ENCODE measurements at regions not wholly inside any gene's neighbourhood (a gene's known extent, or its start where the extent isn't known, plus 50 kb on each side); places are given as distances from the start of the nearest gene placed in this dataset.
"Not testable (repeated sequence)": the region's sequence is repeated elsewhere in the genome, so short reads cannot be mapped to it uniquely, and the experiment has no call there.

DNA sequence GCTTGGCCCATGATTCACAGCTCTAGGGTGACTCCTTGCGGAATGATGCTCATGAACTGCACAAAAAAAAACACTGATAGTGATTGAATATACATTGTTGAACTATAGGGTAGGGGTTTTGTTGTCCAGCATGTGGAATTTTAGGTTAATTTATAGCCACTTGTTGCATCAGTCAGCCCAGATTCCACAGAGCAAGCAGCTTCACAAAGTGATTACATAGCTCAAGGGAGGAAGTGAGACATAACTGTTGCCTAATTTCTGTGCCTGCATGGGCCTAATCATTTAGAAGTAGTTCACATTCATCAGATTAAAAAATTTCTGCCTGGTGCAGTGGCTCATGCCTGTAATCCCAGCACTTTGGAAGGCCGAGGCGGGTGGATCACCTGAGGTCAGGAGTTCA is 142.2 kb upstream of the ZNF722 start:
- H3K4me2 ChIP-seq (replicated peaks; ENCODE audit: extremely low read depth, low read length, poor library complexity, severe bottlenecking); intact Hi-C loops (cut with micrococcal nuclease); H3K27me3 Mint-ChIP-seq (ENCODE audit: low read depth in 3 of 3); H3K27ac Mint-ChIP-seq; H3K27me3 ChIP-seq (ENCODE audit: control insufficient read depth in 2 of 2, insufficient read depth in 2 of 2, low read length in 2 of 2); H3K4me1 ChIP-seq (ENCODE audit: control insufficient read depth in 1 of 2, insufficient read depth in 2 of 2, low read length in 2 of 2); H4K20me1 ChIP-seq (ENCODE audit: insufficient read depth, low read length); H3K79me2 ChIP-seq (ENCODE audit: insufficient read depth, low read length); H3K27ac ChIP-seq (ENCODE audit: low read depth in 1 of 2, low read length in 2 of 2); H3K36me3 ChIP-seq (replicated peaks in 1 of 2; ENCODE audit: control insufficient read depth in 1 of 2, insufficient read depth in 2 of 2, low read length in 2 of 2); H3K4me3 ChIP-seq (replicated peaks in 1 of 3; ENCODE audit: low read depth in 2 of 3, low read length in 3 of 3); H3K4me1 Mint-ChIP-seq; H3K36me3 Mint-ChIP-seq; H3K9ac ChIP-seq (ENCODE audit: insufficient read depth, low read length, poor library complexity, severe bottlenecking); DNase-seq; H2AFZ ChIP-seq (ENCODE audit: insufficient read depth, low read depth, low read length, poor library complexity, severe bottlenecking); H3K4me3 Mint-ChIP-seq: not testable (repeated sequence)
- no CpG with 5 or more reads among the region's 3 CpGs for WGBS (ENCODE audit: insufficient coverage)
- peaks cover 76 to 84% of the 10 kb centered on the region in 2 donors for H3K9me3 ChIP-seq (replicated peaks in 1 of 2; ENCODE audit: control insufficient read depth in 1 of 2, insufficient read depth in 1 of 2, low read length in 2 of 2)
- peaks cover 18 to 71% (median 54%) of the 10 kb centered on the region in 7 donors for H3K9me3 Mint-ChIP-seq

DNA sequence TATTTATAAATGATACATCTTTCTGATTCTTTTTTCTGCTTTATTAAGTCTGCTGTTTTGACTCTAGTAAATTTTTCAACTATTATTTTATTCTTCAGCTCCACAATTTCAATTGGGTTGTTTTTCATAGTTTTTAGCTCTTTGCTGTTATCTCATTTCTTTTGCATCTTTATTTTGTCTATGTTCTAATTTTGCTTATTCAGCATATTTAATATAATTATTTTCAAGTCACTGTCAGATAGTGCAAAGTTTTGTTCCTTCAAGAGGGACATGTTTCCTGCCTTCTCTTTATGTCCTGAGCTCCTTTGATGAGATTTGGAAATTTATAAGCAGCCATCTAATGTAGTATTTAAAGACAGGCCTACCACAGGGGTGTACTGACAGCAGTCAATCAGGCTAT is 131.5 kb upstream of the ZNF722 start:
- Histone ChIP-seq H3K79me2 (ENCODE audit: insufficient read depth, low read length) (no peaks in the 10 kb centered on the region), H3K4me2 (replicated peaks; ENCODE audit: extremely low read depth, low read length, poor library complexity, severe bottlenecking) (no peak overlapping the region), H3K9ac (ENCODE audit: insufficient read depth, low read length, poor library complexity, severe bottlenecking) (no peak overlapping the region), H3K36me3 (replicated peaks in 1 of 2; ENCODE audit: control insufficient read depth in 1 of 2, insufficient read depth in 2 of 2, low read length in 2 of 2) (no peaks in the 10 kb centered on the region), H3K4me1 (ENCODE audit: control insufficient read depth in 1 of 2, insufficient read depth in 2 of 2, low read length in 2 of 2) (no peaks in the 10 kb centered on the region), H4K20me1 (ENCODE audit: insufficient read depth, low read length) (no peaks in the 10 kb centered on the region), H3K27ac (ENCODE audit: low read depth in 1 of 2, low read length in 2 of 2) (no peak overlapping the region), H3K27me3 (ENCODE audit: control insufficient read depth in 2 of 2, insufficient read depth in 2 of 2, low read length in 2 of 2) (no peaks in the 10 kb centered on the region), H2AFZ (ENCODE audit: insufficient read depth, low read depth, low read length, poor library complexity, severe bottlenecking) (no peak overlapping the region), H3K4me3 (replicated peaks in 1 of 3; ENCODE audit: low read depth in 2 of 3, low read length in 3 of 3) (no peak overlapping the region), H3K9me3 (replicated peaks in 1 of 2; ENCODE audit: control insufficient read depth in 1 of 2, insufficient read depth in 1 of 2, low read length in 2 of 2) (peaks cover 38 to 65% of the 10 kb centered on the region in 2 donors)
- peaks cover 15 to 47% (median 29%) of the 10 kb centered on the region in 7 donors for H3K9me3 Mint-ChIP-seq
- no peaks in the 10 kb centered on the region for H3K27me3 Mint-ChIP-seq (ENCODE audit: low read depth in 3 of 3)
- no peaks in the 10 kb centered on the region for H3K4me1 Mint-ChIP-seq
- no peaks in the 10 kb centered on the region for H3K36me3 Mint-ChIP-seq
- TF ChIP-seq, protein P1, sequence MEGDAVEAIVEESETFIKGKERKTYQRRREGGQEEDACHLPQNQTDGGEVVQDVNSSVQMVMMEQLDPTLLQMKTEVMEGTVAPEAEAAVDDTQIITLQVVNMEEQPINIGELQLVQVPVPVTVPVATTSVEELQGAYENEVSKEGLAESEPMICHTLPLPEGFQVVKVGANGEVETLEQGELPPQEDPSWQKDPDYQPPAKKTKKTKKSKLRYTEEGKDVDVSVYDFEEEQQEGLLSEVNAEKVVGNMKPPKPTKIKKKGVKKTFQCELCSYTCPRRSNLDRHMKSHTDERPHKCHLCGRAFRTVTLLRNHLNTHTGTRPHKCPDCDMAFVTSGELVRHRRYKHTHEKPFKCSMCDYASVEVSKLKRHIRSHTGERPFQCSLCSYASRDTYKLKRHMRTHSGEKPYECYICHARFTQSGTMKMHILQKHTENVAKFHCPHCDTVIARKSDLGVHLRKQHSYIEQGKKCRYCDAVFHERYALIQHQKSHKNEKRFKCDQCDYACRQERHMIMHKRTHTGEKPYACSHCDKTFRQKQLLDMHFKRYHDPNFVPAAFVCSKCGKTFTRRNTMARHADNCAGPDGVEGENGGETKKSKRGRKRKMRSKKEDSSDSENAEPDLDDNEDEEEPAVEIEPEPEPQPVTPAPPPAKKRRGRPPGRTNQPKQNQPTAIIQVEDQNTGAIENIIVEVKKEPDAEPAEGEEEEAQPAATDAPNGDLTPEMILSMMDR (IDR thresholded peaks at IDR 0.05), result no peak
- no peak for DNase-seq
- H3K4me3 Mint-ChIP-seq, result no peak overlapping the region
- intact Hi-C loops (cut with micrococcal nuclease), result no loop called here
- no peak overlapping the region for H3K27ac Mint-ChIP-seq

DNA sequence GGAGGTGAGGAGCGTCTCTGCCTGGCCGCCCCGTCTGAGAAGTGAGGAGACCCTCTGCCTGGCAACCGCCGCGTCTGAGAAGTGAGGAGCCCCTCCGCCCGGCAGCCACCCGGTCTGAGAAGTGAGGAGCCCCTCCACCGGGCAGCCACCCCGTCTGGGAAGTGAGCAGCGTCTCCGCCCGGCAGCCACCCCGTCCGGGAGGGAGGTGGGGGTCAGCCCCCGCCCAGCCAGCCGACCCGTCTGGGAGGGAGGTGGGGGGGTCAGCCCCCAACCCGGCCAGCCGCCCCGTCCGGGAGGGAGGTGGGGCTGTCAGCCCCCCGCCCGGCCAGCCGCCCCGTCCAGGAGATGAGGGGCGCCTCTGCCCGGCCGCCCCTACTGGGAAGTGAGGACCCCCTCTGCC is 124.4 kb upstream of the ZNF722 start:
- H3K79me2 ChIP-seq (ENCODE audit: insufficient read depth, low read length); H4K20me1 ChIP-seq (ENCODE audit: insufficient read depth, low read length); H3K4me3 ChIP-seq (replicated peaks in 1 of 3; ENCODE audit: low read depth in 2 of 3, low read length in 3 of 3); H3K36me3 Mint-ChIP-seq; H3K36me3 ChIP-seq (replicated peaks in 1 of 2; ENCODE audit: control insufficient read depth in 1 of 2, insufficient read depth in 2 of 2, low read length in 2 of 2); H3K27me3 Mint-ChIP-seq (ENCODE audit: low read depth in 3 of 3); H3K27ac Mint-ChIP-seq; intact Hi-C loops (cut with micrococcal nuclease); H3K4me1 ChIP-seq (ENCODE audit: control insufficient read depth in 1 of 2, insufficient read depth in 2 of 2, low read length in 2 of 2); H3K27me3 ChIP-seq (ENCODE audit: control insufficient read depth in 2 of 2, insufficient read depth in 2 of 2, low read length in 2 of 2); H3K9ac ChIP-seq (ENCODE audit: insufficient read depth, low read length, poor library complexity, severe bottlenecking); H3K4me3 Mint-ChIP-seq; DNase-seq; H3K27ac ChIP-seq (ENCODE audit: low read depth in 1 of 2, low read length in 2 of 2); H3K4me2 ChIP-seq (replicated peaks; ENCODE audit: extremely low read depth, low read length, poor library complexity, severe bottlenecking); H2AFZ ChIP-seq (ENCODE audit: insufficient read depth, low read depth, low read length, poor library complexity, severe bottlenecking); H3K4me1 Mint-ChIP-seq: not testable (repeated sequence)
- H3K9me3 ChIP-seq (replicated peaks in 1 of 2; ENCODE audit: control insufficient read depth in 1 of 2, insufficient read depth in 1 of 2, low read length in 2 of 2), result peaks cover 31 to 78% of the 10 kb centered on the region in 2 donors
- 94% methylated on average over 22 of the region's 30 CpGs for WGBS (ENCODE audit: insufficient coverage)
- H3K9me3 Mint-ChIP-seq, result peaks cover 15 to 57% (median 38%) of the 10 kb centered on the region in 7 donors

Measured in CD14-positive monocyte (primary cell).